Activated CD4-positive, alpha-beta T cell treated with anti-CD3 and anti-CD28 coated beads, Interleukin-2, amount 10 ng/mL, durations not matched to agents 7 days and 5 days (primary cell): ENCODE measurements at regions not wholly inside any gene's neighbourhood (a gene's known extent, or its start where the extent isn't known, plus 50 kb on each side); places are given as distances from the start of the nearest gene placed in this dataset. TPM values are rescaled to one million over a fixed set of nuclear protein-coding genes. Genes with fewer than 3 reads are reported as not detected.

Source experiments
- microRNA-seq: library from miRNA; unstranded; fragments of <30 nt; microRNA quantifications from one replicate; pipeline ENCODE4 v1.2.0, GENCODE V29; 2021; ENCODE audit warnings: borderline microRNAs expressed, borderline replicate concordance

Small RNA genes lying in the stretch of these regions (microRNA-seq; reads per million reads assigned to microRNA genes)
- not detected for gene MIR548G
